Parathyroid adenoma (tissue), 2 donors: ENCODE measurements at regions not wholly inside any gene's neighbourhood (a gene's known extent, or its start where the extent isn't known, plus 50 kb on each side); places are given as distances from the start of the nearest gene placed in this dataset.

Experiments
- H2AFZ ChIP-seq: fragments of 300-600 bp; sonication (generic); one replicate; pipeline ENCODE4 v1.7.0; 2017; ENCODE audit warnings: antibody characterized with exemption, mild to moderate bottlenecking
- H3K27ac ChIP-seq: fragments of 300-600 bp; sonication (generic); one replicate; pipeline ENCODE4 v1.7.0; 2017
- H3K27me3 ChIP-seq: fragments of 300-600 bp; sonication (generic); one replicate; pipeline ENCODE4 v1.7.0; 2017; ENCODE audit warnings: low read length; ENCODE audit not compliant: control insufficient read depth, insufficient read depth
- H3K36me3 ChIP-seq: fragments of 300-600 bp; sonication (generic); one replicate; pipeline ENCODE4 v1.7.0; 2017; ENCODE audit warnings: low read length; ENCODE audit not compliant: control insufficient read depth, insufficient read depth
- H3K4me1 ChIP-seq: fragments of 300-600 bp; sonication (generic); one replicate; pipeline ENCODE4 v1.7.0; 2017; ENCODE audit warnings: control low read depth
- H3K4me2 ChIP-seq: fragments of 300-600 bp; sonication (generic); one replicate; pipeline ENCODE4 v1.7.0; 2017; ENCODE audit warnings: low read length
- H3K4me3 ChIP-seq: fragments of 300-600 bp; sonication (generic); one replicate; pipeline ENCODE4 v1.7.0; 2017; ENCODE audit warnings: low read depth, low read length
- H3K79me2 ChIP-seq: fragments of 300-600 bp; sonication (generic); one replicate; pipeline ENCODE4 v1.7.0; 2017; ENCODE audit warnings: control low read depth
- H3K9ac ChIP-seq: fragments of 300-600 bp; sonication (generic); one replicate; pipeline ENCODE4 v1.7.0; 2017; ENCODE audit warnings: mild to moderate bottlenecking
- H3K9me3 ChIP-seq: fragments of 300-600 bp; sonication (generic); one replicate; pipeline ENCODE4 v1.7.0; 2017; ENCODE audit warnings: low read length; ENCODE audit not compliant: control insufficient read depth
- TF ChIP-seq, protein P1 (sequence below): fragments of 300-600 bp; sonication (generic); IDR thresholded peaks from one replicate; pipeline ENCODE4 v1.7.0; 2017; ENCODE audit warnings: antibody characterized with exemption, mild to moderate bottlenecking
- donor health status: primary hyperparathyroidism.

DNA sequence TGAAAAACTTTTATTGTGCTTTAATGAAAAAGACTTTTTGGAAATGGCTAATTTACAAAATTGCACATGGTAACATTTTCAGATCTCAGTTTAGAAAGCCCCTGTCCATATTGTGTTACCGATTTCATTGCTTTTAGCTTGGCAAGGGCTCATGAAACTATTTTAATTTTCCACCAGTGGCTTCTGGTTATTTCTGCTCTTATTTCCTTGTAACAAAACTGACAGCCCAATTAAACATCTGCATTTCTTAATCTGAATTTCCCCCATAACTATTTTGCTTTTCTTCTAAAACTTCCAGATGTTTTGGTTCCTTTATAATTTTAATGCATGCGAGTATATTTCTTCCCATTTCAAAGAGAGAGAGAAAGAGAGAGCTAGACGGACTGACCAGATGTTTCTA lies 264.8 kb downstream of the PTPRC start:
- Histone ChIP-seq H3K4me3 (no peak overlapping the region), H3K4me2 (no peak overlapping the region), H3K4me1 (no peaks in the 10 kb centered on the region), H3K27me3 (no peaks in the 10 kb centered on the region), H3K9ac (no peak overlapping the region), H3K27ac (no peak overlapping the region), H2AFZ (no peak overlapping the region), H3K79me2 (no peaks in the 10 kb centered on the region), H3K36me3 (no peaks in the 10 kb centered on the region), H3K9me3 (no peaks in the 10 kb centered on the region)
- TF ChIP-seq, protein P1, sequence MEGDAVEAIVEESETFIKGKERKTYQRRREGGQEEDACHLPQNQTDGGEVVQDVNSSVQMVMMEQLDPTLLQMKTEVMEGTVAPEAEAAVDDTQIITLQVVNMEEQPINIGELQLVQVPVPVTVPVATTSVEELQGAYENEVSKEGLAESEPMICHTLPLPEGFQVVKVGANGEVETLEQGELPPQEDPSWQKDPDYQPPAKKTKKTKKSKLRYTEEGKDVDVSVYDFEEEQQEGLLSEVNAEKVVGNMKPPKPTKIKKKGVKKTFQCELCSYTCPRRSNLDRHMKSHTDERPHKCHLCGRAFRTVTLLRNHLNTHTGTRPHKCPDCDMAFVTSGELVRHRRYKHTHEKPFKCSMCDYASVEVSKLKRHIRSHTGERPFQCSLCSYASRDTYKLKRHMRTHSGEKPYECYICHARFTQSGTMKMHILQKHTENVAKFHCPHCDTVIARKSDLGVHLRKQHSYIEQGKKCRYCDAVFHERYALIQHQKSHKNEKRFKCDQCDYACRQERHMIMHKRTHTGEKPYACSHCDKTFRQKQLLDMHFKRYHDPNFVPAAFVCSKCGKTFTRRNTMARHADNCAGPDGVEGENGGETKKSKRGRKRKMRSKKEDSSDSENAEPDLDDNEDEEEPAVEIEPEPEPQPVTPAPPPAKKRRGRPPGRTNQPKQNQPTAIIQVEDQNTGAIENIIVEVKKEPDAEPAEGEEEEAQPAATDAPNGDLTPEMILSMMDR, result no peak

DNA sequence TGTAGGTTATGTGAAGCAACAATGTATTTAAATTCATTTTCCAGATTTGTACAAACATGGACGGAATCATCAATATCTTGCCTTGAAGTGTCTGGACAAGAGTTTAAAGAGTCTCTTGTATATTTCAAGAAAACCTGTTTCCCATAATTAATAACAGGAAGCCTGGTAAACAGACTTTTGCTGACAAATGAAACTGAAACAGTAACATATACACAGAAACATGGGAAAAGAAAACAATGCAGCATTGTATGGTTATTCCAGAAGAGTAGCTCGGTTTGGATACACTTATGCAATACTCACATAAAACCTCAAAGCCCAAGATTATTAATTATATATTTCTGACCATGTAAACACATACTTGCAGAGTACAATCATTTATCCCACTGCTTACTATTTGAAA lies 265.5 kb downstream of the PTPRC start:
- no peak overlapping the region for H3K4me2 ChIP-seq
- H3K4me3 ChIP-seq, result no peak overlapping the region
- H2AFZ ChIP-seq, result no peak overlapping the region
- no peaks in the 10 kb centered on the region for H3K36me3 ChIP-seq
- H3K27me3 ChIP-seq, result no peaks in the 10 kb centered on the region
- no peaks in the 10 kb centered on the region for H3K9me3 ChIP-seq
- H3K79me2 ChIP-seq, result no peaks in the 10 kb centered on the region
- H3K4me1 ChIP-seq, result no peaks in the 10 kb centered on the region
- no peak overlapping the region for H3K27ac ChIP-seq
- no peak overlapping the region for H3K9ac ChIP-seq
- TF ChIP-seq, protein P1, result no peak

DNA sequence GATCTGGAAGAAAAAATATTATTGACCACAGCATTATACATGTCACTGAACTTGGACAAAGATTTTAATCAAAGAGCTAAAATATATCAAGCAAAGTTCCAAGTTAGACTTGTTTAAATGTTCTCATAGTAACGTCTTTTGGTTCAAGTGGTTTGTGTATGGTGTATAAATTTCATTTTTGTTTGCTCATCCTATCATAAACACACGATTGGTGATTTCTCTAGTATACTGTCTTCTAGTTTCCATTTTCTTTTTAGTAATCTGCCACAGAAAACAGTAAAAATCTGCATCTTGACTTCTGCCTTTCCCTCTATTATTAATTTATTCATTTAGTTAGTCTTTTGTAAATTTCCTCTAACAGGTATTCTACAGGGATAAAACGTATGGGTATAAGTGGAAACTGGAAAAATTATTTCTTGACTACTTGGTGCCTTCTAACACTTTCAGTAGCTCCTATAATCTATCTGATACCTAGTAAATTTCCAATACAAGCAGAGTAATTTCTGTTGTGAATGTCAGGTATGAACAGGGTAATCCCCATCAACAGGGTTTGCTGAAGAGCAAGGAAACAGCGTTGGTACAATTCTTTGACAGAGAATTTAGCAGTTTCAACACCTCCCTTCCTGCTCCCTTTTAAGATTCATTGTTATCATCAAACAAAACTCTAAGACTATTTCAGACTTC lies 268.0 kb downstream of the PTPRC start:
- TF ChIP-seq, protein P1, result no peak
- H3K27me3 ChIP-seq, result no peaks in the 10 kb centered on the region

DNA sequence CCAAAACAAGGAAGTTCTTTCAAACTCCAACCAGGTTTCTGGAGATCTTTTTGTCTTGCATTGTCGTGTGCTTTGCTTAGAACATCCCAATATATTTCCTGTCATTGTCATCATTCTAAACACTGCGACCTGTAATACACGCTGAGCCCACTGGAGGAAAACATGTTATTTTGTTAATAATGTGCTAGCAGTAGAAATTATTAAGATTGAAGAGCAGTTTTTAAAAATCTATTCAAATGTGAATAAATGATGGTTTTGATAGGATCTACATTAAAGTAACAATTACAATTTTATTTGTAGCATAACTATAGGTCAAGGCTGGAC lies 268.5 kb downstream of the PTPRC start:
- H3K9me3 ChIP-seq, result no peaks in the 10 kb centered on the region
- no peaks in the 10 kb centered on the region for H3K36me3 ChIP-seq
- no peak overlapping the region for H3K27ac ChIP-seq
- H3K9ac ChIP-seq, result no peak overlapping the region
- H2AFZ ChIP-seq, result no peak overlapping the region
- H3K4me3 ChIP-seq, result no peak overlapping the region
- H3K4me1 ChIP-seq, result no peaks in the 10 kb centered on the region
- no peak overlapping the region for H3K4me2 ChIP-seq
- TF ChIP-seq, protein P1, result no peak
- no peaks in the 10 kb centered on the region for H3K27me3 ChIP-seq
- no peaks in the 10 kb centered on the region for H3K79me2 ChIP-seq

More for the DNA sequence above, 268.0 kb downstream of the PTPRC start:
- Histone ChIP-seq H3K36me3 (no peaks in the 10 kb centered on the region), H3K79me2 (no peaks in the 10 kb centered on the region), H2AFZ (no peak overlapping the region), H3K9ac (no peak overlapping the region), H3K27ac (peak overlapping the region; percentile 19), H3K4me1 (no peaks in the 10 kb centered on the region), H3K4me3 (no peak overlapping the region), H3K9me3 (no peaks in the 10 kb centered on the region), H3K4me2 (no peak overlapping the region)

DNA sequence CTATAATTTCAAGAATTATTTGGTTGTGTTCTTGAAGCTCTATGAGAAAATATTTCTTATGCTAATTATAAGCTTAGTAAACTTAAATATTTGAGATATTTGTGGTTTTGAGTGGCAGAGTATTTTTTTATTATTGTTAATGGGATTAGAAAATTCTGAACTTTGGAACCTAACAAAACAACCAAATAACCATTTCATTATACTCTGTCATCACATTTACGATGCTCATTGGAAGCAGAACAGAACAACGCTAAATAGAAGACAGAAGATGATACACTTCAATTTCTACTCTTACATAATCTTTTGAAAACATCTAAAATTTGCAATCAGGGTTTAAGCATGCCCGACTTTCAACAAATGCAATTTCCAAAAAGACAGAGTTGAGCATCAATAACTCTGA lies 270.2 kb downstream of the PTPRC start:
- no peak overlapping the region for H2AFZ ChIP-seq
- H3K27me3 ChIP-seq, result no peaks in the 10 kb centered on the region
- no peak overlapping the region for H3K9ac ChIP-seq
- no peak overlapping the region for H3K27ac ChIP-seq
- TF ChIP-seq, protein P1, result no peak
- no peaks in the 10 kb centered on the region for H3K36me3 ChIP-seq
- no peaks in the 10 kb centered on the region for H3K79me2 ChIP-seq
- H3K4me3 ChIP-seq, result no peak overlapping the region
- no peak overlapping the region for H3K4me2 ChIP-seq
- no peaks in the 10 kb centered on the region for H3K4me1 ChIP-seq
- no peaks in the 10 kb centered on the region for H3K9me3 ChIP-seq
